Neuronal stem cell (in vitro differentiated cells): ENCODE measurements at regions not wholly inside any gene's neighbourhood (a gene's known extent, or its start where the extent isn't known, plus 50 kb on each side); places are given as distances from the start of the nearest gene placed in this dataset.
"Not testable (repeated sequence)": the region's sequence is repeated elsewhere in the genome, so short reads cannot be mapped to it uniquely, and the experiment has no call there.

Source experiments
- DNase-seq: peaks from one replicate; pipeline ENCODE4 v3.0.0-alpha.2; 2013; ENCODE audit warnings: low spot score
- H2AFZ ChIP-seq: one replicate; pipeline ENCODE4 v1.6.1; 2013; ENCODE audit warnings: mild to moderate bottlenecking, low read length, inconsistent platforms
- H2AK5ac ChIP-seq: 2 replicates; pipeline ENCODE4 v1.6.1; 2013; ENCODE audit warnings: low read depth, mild to moderate bottlenecking, inconsistent platforms, low read length, moderate library complexity, mixed read lengths
- H2BK120ac ChIP-seq: 2 replicates; pipeline ENCODE4 v1.6.1; 2013; ENCODE audit warnings: low read depth, mild to moderate bottlenecking, inconsistent platforms, low read length, moderate library complexity, mixed read lengths
- H2BK12ac ChIP-seq: one replicate; pipeline ENCODE4 v1.6.1; 2013; ENCODE audit warnings: low read length, inconsistent platforms
- H2BK15ac ChIP-seq: 2 replicates; pipeline ENCODE4 v1.6.1; 2013; ENCODE audit warnings: mild to moderate bottlenecking, low read length, inconsistent platforms, mixed read lengths
- H2BK5ac ChIP-seq: one replicate; pipeline ENCODE4 v1.6.1; 2013; ENCODE audit warnings: inconsistent platforms, mild to moderate bottlenecking, low read length, moderate library complexity
- H3K14ac ChIP-seq: one replicate; pipeline ENCODE4 v1.6.1; 2013; ENCODE audit warnings: low read length, inconsistent platforms
- H3K18ac ChIP-seq: 2 replicates; pipeline ENCODE4 v1.6.1; 2013; ENCODE audit warnings: low read length, inconsistent platforms
- H3K23ac ChIP-seq: 2 replicates; pipeline ENCODE4 v1.6.1; 2013; ENCODE audit warnings: low read depth, mild to moderate bottlenecking, mixed read lengths, low read length, inconsistent platforms; ENCODE audit not compliant: poor library complexity
- H3K27ac ChIP-seq: replicated peaks from 3 replicates; pipeline ENCODE4 v1.5.1; 2013; ENCODE audit warnings: low read length, inconsistent platforms
- H3K27me3 ChIP-seq, 3 experiments: 2 replicates each; pipeline ENCODE4 v1.6.1; 2013; ENCODE audit warnings: low read length in 3 of 3, mild to moderate bottlenecking in 2 of 3, inconsistent platforms in 1 of 3, low read depth in 1 of 3, mixed read lengths in 1 of 3, moderate library complexity in 1 of 3; ENCODE audit not compliant: control insufficient read depth in 3 of 3, insufficient read depth in 3 of 3
- H3K36me3 ChIP-seq, 2 donors: replicated peaks in 1 of 2; 2 replicates each; pipeline ENCODE4 v1.6.1; 2013; ENCODE audit warnings: low read length in 2 of 2; ENCODE audit not compliant: control insufficient read depth in 2 of 2, insufficient read depth in 2 of 2
- H3K4ac ChIP-seq: 2 replicates; pipeline ENCODE4 v1.6.1; 2013; ENCODE audit warnings: inconsistent platforms, mild to moderate bottlenecking, low read length, moderate library complexity
- H3K4me1 ChIP-seq, 2 donors: 1 replicate in 1 of 2; 2 replicates in 1 of 2; pipeline ENCODE4 v1.6.1; 2013; ENCODE audit warnings: low read length in 2 of 2, low read depth in 1 of 2; ENCODE audit not compliant: control insufficient read depth in 2 of 2, insufficient read depth in 1 of 2
- H3K4me2 ChIP-seq: one replicate; pipeline ENCODE4 v1.6.1; 2013; ENCODE audit warnings: mild to moderate bottlenecking, low read length, inconsistent platforms; ENCODE audit not compliant: insufficient read depth, poor library complexity, severe bottlenecking
- H3K4me3 ChIP-seq, 2 donors: 2 replicates each; pipeline ENCODE4 v1.5.1; 2013; ENCODE audit warnings: low read length in 2 of 2, mild to moderate bottlenecking in 2 of 2, inconsistent platforms in 1 of 2, moderate library complexity in 1 of 2
- H3K79me1 ChIP-seq: one replicate; pipeline ENCODE4 v1.6.1; 2013; ENCODE audit warnings: low read depth, mild to moderate bottlenecking, inconsistent platforms, low read length, moderate library complexity
- H3K9ac ChIP-seq: one replicate; pipeline ENCODE4 v1.6.1; 2013; ENCODE audit warnings: mild to moderate bottlenecking, low read depth, low read length, inconsistent platforms; ENCODE audit not compliant: poor library complexity
- H3K9me3 ChIP-seq, 2 donors: replicated peaks in 1 of 2; 2 replicates each; pipeline versions ENCODE3 to v1.6.1; 2013; ENCODE audit warnings: low read length in 2 of 2, mild to moderate bottlenecking in 2 of 2, inconsistent platforms in 1 of 2, low read depth in 1 of 2, mixed read lengths in 1 of 2, moderate library complexity in 1 of 2; ENCODE audit not compliant: control insufficient read depth in 2 of 2, insufficient read depth in 1 of 2
- H4K8ac ChIP-seq: one replicate; pipeline ENCODE4 v1.6.1; 2013; ENCODE audit warnings: low read depth, mild to moderate bottlenecking, inconsistent platforms, low read length, moderate library complexity
- H4K91ac ChIP-seq: one replicate; pipeline ENCODE4 v1.6.1; 2013; ENCODE audit warnings: low read length, low read depth, mild to moderate bottlenecking, inconsistent platforms; ENCODE audit not compliant: poor library complexity
- WGBS, 2 donors: extraction: QIAGEN DNeasy Blood & Tissue Kit; methylation state at CpG; one replicate each; pipeline ENCODE4 v1.1.7; 2013; ENCODE audit warnings: missing lambda C conversion rate in 2 of 2, mixed read lengths in 1 of 2; ENCODE audit not compliant: insufficient read length in 2 of 2, insufficient replicate concordance in 1 of 2; ENCODE audit errors: extremely low coverage in 2 of 2; 5-methylcytosine and 5-hydroxymethylcytosine counted together

DNA sequence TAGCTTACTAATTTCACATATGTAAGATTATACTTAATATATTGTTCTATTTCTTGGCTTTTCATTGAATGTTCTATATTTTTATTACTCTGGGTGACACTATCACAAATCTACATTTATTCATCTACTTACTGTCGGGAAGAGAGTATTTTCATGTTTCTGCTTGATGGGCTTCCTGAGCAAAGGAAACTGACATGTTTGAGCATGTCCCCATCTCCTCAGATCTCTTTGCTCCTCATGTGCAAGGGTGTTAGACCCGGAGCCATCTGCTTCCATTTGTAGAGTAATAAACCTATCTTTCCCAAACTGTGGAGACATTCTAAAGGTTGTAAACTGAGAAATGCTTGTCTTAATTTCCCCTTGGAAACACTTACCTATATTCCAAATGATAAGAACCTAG is 103.5 kb downstream of the LSMEM1 start:
- Histone ChIP-seq H3K36me3 (no peaks in the 10 kb centered on the region), H3K4me3 (no peak overlapping the region), H3K4me1 (peaks cover 0 to 2% of the 10 kb centered on the region in 2 donors), H3K9me3 (no peaks in the 10 kb centered on the region), H2AFZ (peak overlapping the region; percentile 42), H3K27me3 (no peaks in the 10 kb centered on the region), H3K4me2 (no peak overlapping the region), H2BK5ac (no peak overlapping the region), H3K27ac (no peak overlapping the region), H3K4ac (no peak overlapping the region), H3K9ac (no peak overlapping the region), H2BK120ac (no peak overlapping the region), H3K79me1 (no peaks in the 10 kb centered on the region), H4K8ac (no peak overlapping the region), H2BK15ac (no peak overlapping the region), H3K14ac (no peak overlapping the region), H2AK5ac (no peak overlapping the region), H2BK12ac (no peak overlapping the region), H3K18ac (no peak overlapping the region), H3K23ac (no peak overlapping the region), H4K91ac (no peak overlapping the region)
- no peak for DNase-seq
- WGBS, 2 donors: no CpG with 5 or more reads among the region's 2 CpGs

DNA sequence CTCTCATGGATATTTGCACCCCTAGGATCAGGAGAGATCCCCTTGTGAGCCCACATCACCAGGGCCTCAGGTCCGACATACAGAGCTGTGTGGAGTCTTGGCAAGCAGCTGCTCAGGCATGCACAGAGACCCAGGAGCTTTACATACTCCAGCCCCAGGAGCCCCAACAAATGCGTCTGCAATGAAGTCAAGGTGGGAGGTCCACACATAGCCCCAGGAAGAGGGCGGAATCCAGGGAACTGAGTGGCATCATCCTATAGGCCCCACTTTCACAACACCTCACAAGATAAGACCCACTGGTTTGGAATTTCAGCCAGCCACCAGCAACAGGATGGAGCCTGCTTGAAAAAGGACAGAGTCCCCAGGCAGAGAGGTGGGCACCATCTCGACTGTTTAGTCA is 106.7 kb downstream of the LSMEM1 start:
- no peak overlapping the region for H3K23ac ChIP-seq
- H3K27me3 ChIP-seq: no peaks in the 10 kb centered on the region
- H4K91ac ChIP-seq: no peak overlapping the region
- H2BK5ac ChIP-seq: no peak overlapping the region
- H4K8ac ChIP-seq: no peak overlapping the region
- no peak overlapping the region for H2BK12ac ChIP-seq
- H3K9me3 ChIP-seq: no peaks in the 10 kb centered on the region
- H3K4me2 ChIP-seq: no peak overlapping the region
- H3K9ac ChIP-seq: no peak overlapping the region
- no peak overlapping the region for H2AFZ ChIP-seq
- H3K27ac ChIP-seq: no peak overlapping the region
- no peak overlapping the region for H3K14ac ChIP-seq
- no peak overlapping the region for H2AK5ac ChIP-seq
- H2BK15ac ChIP-seq: no peak overlapping the region
- H3K4ac ChIP-seq: no peak overlapping the region
- H3K4me1 ChIP-seq: peaks cover 0 to 2% of the 10 kb centered on the region in 2 donors
- DNase-seq: no peak
- no CpG with 5 or more reads among the region's 4 CpGs for WGBS, 2 donors
- no peak overlapping the region for H3K4me3 ChIP-seq
- no peaks in the 10 kb centered on the region for H3K79me1 ChIP-seq
- no peak overlapping the region for H3K18ac ChIP-seq
- no peak overlapping the region for H2BK120ac ChIP-seq
- H3K36me3 ChIP-seq: no peaks in the 10 kb centered on the region

DNA sequence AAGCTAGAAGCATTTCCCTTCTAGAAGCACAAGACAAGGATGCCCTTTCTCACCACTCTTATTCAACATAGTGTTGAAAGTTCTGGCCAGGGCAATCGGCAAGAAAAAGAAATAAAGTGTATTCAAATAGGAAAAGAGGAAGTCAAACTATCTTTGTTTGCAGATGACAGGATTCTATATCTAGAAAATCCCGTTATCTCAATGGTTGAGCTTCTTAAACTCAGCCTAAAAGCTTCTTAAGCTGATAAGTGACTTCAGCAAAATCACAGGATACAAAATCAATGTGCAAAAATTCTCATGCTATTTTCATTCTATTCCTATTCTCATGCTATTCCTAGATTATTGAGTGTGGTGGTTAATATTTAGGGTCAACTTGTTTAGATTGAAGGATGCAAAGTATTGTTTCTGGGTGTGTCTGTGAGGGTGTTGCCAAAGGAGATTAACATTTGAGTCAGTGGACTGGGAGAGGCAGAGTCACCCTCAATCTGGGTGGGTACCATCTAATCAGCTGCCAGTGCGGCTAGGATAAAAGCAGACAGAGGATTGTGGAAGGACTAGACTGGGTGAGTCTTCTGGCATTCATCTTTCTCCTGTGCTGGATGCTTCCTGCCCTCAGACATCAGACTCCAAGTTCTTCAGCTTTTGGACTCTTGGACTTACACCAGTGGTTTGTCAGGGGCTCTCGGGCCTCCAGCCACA is 111.9 kb downstream of the LSMEM1 start:
- H3K18ac ChIP-seq, H4K91ac ChIP-seq, H3K27ac ChIP-seq, H3K4me3 ChIP-seq, H4K8ac ChIP-seq, H3K23ac ChIP-seq, H3K4me2 ChIP-seq, H2AK5ac ChIP-seq, H2BK120ac ChIP-seq, H3K79me1 ChIP-seq, H3K4me1 ChIP-seq, DNase-seq, H3K27me3 ChIP-seq, H2BK12ac ChIP-seq, H3K14ac ChIP-seq, H2BK15ac ChIP-seq, H3K9ac ChIP-seq, H2BK5ac ChIP-seq, H3K36me3 ChIP-seq, H2AFZ ChIP-seq, H3K4ac ChIP-seq, H3K9me3 ChIP-seq: not testable (repeated sequence)
- no CpG with 5 or more reads among the region's 4 CpGs for WGBS, 2 donors

DNA sequence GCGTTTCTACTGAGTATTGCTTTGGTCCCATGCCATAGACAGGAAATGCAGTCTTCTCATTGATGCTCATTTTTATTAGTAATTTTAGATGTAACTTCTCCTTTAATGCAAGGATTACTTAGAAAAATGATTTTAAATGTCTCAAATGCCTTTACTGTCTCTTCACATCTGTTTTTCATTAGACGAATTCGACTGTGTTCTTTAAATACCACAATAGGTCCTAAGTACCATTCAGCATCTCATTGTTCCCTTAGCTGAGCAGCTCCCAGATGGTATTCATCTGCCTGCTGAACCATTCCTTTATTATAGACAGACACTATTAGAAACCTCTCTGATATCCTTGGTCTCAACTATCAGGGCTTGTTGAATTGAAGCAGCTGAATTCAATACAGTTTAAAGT is 113.6 kb downstream of the LSMEM1 start:
- Histone ChIP-seq H3K27me3 (no peaks in the 10 kb centered on the region), H4K8ac (no peak overlapping the region), H3K18ac (no peak overlapping the region), H2BK120ac (no peak overlapping the region), H3K14ac (no peak overlapping the region), H3K79me1 (no peaks in the 10 kb centered on the region), H2AFZ (no peak overlapping the region), H2AK5ac (no peak overlapping the region), H2BK12ac (no peak overlapping the region), H3K23ac (no peak overlapping the region), H2BK5ac (no peak overlapping the region), H3K9me3 (no peaks in the 10 kb centered on the region), H2BK15ac (no peak overlapping the region), H3K4me1 (peaks cover 0 to 4% of the 10 kb centered on the region in 2 donors), H3K4me2 (no peak overlapping the region), H3K4me3 (no peak overlapping the region), H3K4ac (no peak overlapping the region), H3K9ac (no peak overlapping the region), H3K36me3 (no peaks in the 10 kb centered on the region), H4K91ac (no peak overlapping the region), H3K27ac (no peak overlapping the region)
- no CpG with 5 or more reads among the region's 3 CpGs for WGBS, 2 donors
- DNase-seq: no peak
